Activated CD4-positive, alpha-beta memory T cell treated with anti-CD3 and anti-CD28 coated beads, Interleukin-2, amount 10 ng/mL, durations not matched to agents 7 days and 5 days (primary cell): ENCODE measurements at regions not wholly inside any gene's neighbourhood (a gene's known extent, or its start where the extent isn't known, plus 50 kb on each side); places are given as distances from the start of the nearest gene placed in this dataset.
"Not testable (repeated sequence)": the region's sequence is repeated elsewhere in the genome, so short reads cannot be mapped to it uniquely, and the experiment has no call there.

Experiments used
- CTCF ChIA-PET: fragments of 350-600 bp; sonication (Branson Sonifier 250); formaldehyde crosslinking; loops from one replicate; lab custom pipeline; 2021; ENCODE audit warnings: antibody characterized with exemption, inconsistent platforms; lab: Charles Lee
- POLR2A ChIA-PET: fragments of 350-600 bp; sonication (Branson Sonifier 250); formaldehyde crosslinking; loops from one replicate; lab custom pipeline; 2021; ENCODE audit warnings: antibody characterized with exemption; lab: Charles Lee
- DNase-seq: peaks from one replicate; pipeline ENCODE4 v3.0.0-alpha.2; 2020
- H3K27ac Mint-ChIP-seq: one replicate; pipeline ENCODE4 v1.8.0; 2021; ENCODE audit warnings: mild to moderate bottlenecking, mixed read lengths
- H3K27me3 Mint-ChIP-seq: one replicate; pipeline ENCODE4 v1.8.0; 2021; ENCODE audit warnings: mixed read lengths
- H3K36me3 Mint-ChIP-seq: one replicate; pipeline ENCODE4 v1.8.0; 2021; ENCODE audit warnings: low read depth, mixed read lengths
- H3K4me1 Mint-ChIP-seq: one replicate; pipeline ENCODE4 v1.8.0; 2021; ENCODE audit warnings: mixed read lengths
- H3K4me3 Mint-ChIP-seq: one replicate; pipeline ENCODE4 v1.8.0; 2021; ENCODE audit warnings: mild to moderate bottlenecking, mixed read lengths
- H3K9me3 Mint-ChIP-seq: one replicate; pipeline ENCODE4 v1.8.0; 2021; ENCODE audit warnings: mixed read lengths

- Mint-ChIP-seq H3K9me3 (peaks cover 2% of the 10 kb centered on the region), H3K36me3 (no peaks in the 10 kb centered on the region), H3K27ac (no peak overlapping the region), H3K27me3 (peaks cover 17% of the 10 kb centered on the region), H3K4me1 (peaks cover 3% of the 10 kb centered on the region), H3K4me3 (no peak overlapping the region)
- POLR2A ChIA-PET = no interaction called here
- DNase-seq = no peak
- CTCF ChIA-PET = interaction anchor here (0.7 kb wide), 1 partner anchor 100 kb away, joined by 4 read pairs; no protein-coding TSS in a partner anchor
Measured at GRCh38 chr1:182172699-182173098, 111.2 kb upstream of the ZNF648 start.

GRCh38 chr1:182170891-182171461 lies 109.5 kb upstream of the ZNF648 start:
- DNase-seq = no peak
- no peaks in the 10 kb centered on the region for H3K36me3 Mint-ChIP-seq
- no peak overlapping the region for H3K27ac Mint-ChIP-seq
- no peaks in the 10 kb centered on the region for H3K9me3 Mint-ChIP-seq
- CTCF ChIA-PET = no interaction called here
- H3K27me3 Mint-ChIP-seq = peaks cover 18% of the 10 kb centered on the region
- POLR2A ChIA-PET = no interaction called here
- peaks cover 3% of the 10 kb centered on the region for H3K4me1 Mint-ChIP-seq
- no peak overlapping the region for H3K4me3 Mint-ChIP-seq

GRCh38 chr1:182169203-182169602 lies 107.7 kb upstream of the ZNF648 start:
- H3K36me3 Mint-ChIP-seq = no peaks in the 10 kb centered on the region
- ChIA-PET POLR2A (no interaction called here), CTCF (no interaction called here)
- no peak for DNase-seq
- H3K9me3 Mint-ChIP-seq = no peaks in the 10 kb centered on the region
- peaks cover 18% of the 10 kb centered on the region for H3K27me3 Mint-ChIP-seq
- peaks cover 3% of the 10 kb centered on the region for H3K4me1 Mint-ChIP-seq
- H3K27ac Mint-ChIP-seq = no peak overlapping the region
- no peak overlapping the region for H3K4me3 Mint-ChIP-seq

- Mint-ChIP-seq H3K36me3 (no peaks in the 10 kb centered on the region), H3K9me3 (no peaks in the 10 kb centered on the region), H3K4me1 (peaks cover 3% of the 10 kb centered on the region), H3K27ac (no peak overlapping the region), H3K27me3 (peaks cover 14% of the 10 kb centered on the region), H3K4me3 (no peak overlapping the region)
- ChIA-PET POLR2A (no interaction called here), CTCF (interaction anchor here (0.7 to 1.2 kb wide), 2 partner anchors 24 to 169 kb away, joined by 4 to 5 read pairs; no protein-coding TSS in a partner anchor)
- DNase-seq = no peak
Measured at GRCh38 chr1:182166750-182167149, 105.2 kb upstream of the ZNF648 start.

GRCh38 chr1:182166321-182166720 lies 104.8 kb upstream of the ZNF648 start:
- peaks cover 15% of the 10 kb centered on the region for H3K27me3 Mint-ChIP-seq

GRCh38 chr1:182164273-182164672 lies 102.8 kb upstream of the ZNF648 start:
- Mint-ChIP-seq H3K27me3 (peaks cover 14% of the 10 kb centered on the region), H3K9me3 (peaks cover 10% of the 10 kb centered on the region), H3K4me1 (no peaks in the 10 kb centered on the region), H3K4me3 (no peak overlapping the region), H3K27ac (no peak overlapping the region), H3K36me3 (no peaks in the 10 kb centered on the region)
- CTCF ChIA-PET = no interaction called here
- POLR2A ChIA-PET = no interaction called here
- no peak for DNase-seq

More at GRCh38 chr1:182166321-182166720, 104.8 kb upstream of the ZNF648 start:
- ChIA-PET CTCF (interaction anchor here (1.2 kb wide), 1 partner anchor 24 kb away, joined by 4 read pairs; no protein-coding TSS in a partner anchor), POLR2A (no interaction called here)
- no peak for DNase-seq
- no peaks in the 10 kb centered on the region for H3K36me3 Mint-ChIP-seq
- H3K4me1 Mint-ChIP-seq = peaks cover 3% of the 10 kb centered on the region
- H3K27ac Mint-ChIP-seq = no peak overlapping the region
- no peak overlapping the region for H3K4me3 Mint-ChIP-seq
- peaks cover 1% of the 10 kb centered on the region for H3K9me3 Mint-ChIP-seq

GRCh38 chr1:182163821-182164223 lies 102.3 kb upstream of the ZNF648 start:
- no peak overlapping the region for H3K4me3 Mint-ChIP-seq
- peaks cover 10% of the 10 kb centered on the region for H3K9me3 Mint-ChIP-seq
- ChIA-PET CTCF (no interaction called here), POLR2A (no interaction called here)
- H3K4me1 Mint-ChIP-seq = no peaks in the 10 kb centered on the region
- no peaks in the 10 kb centered on the region for H3K36me3 Mint-ChIP-seq
- H3K27me3 Mint-ChIP-seq = peaks cover 9% of the 10 kb centered on the region
- no peak for DNase-seq
- H3K27ac Mint-ChIP-seq = no peak overlapping the region

- peaks cover 14% of the 10 kb centered on the region for H3K9me3 Mint-ChIP-seq
- peaks cover 6% of the 10 kb centered on the region for H3K27me3 Mint-ChIP-seq
- POLR2A ChIA-PET = no interaction called here
- no peaks in the 10 kb centered on the region for H3K36me3 Mint-ChIP-seq
- H3K4me1 Mint-ChIP-seq = no peaks in the 10 kb centered on the region
- CTCF ChIA-PET = interaction anchor here (1.1 kb wide), 1 partner anchor 16 kb away, joined by 3 read pairs; no protein-coding TSS in a partner anchor
- no peak for DNase-seq
- H3K4me3 Mint-ChIP-seq = no peak overlapping the region
- H3K27ac Mint-ChIP-seq = no peak overlapping the region
Measured at GRCh38 chr1:182159443-182159842, 97.9 kb upstream of the ZNF648 start.

GRCh38 chr1:182157187-182157586 lies 95.7 kb upstream of the ZNF648 start:
- DNase-seq = no peak
- Mint-ChIP-seq H3K27me3 (peaks cover 6% of the 10 kb centered on the region), H3K27ac (no peak overlapping the region), H3K9me3 (peaks cover 14% of the 10 kb centered on the region), H3K4me1 (peaks cover 14% of the 10 kb centered on the region), H3K4me3 (no peak overlapping the region), H3K36me3 (no peaks in the 10 kb centered on the region)
- CTCF ChIA-PET = no interaction called here
- POLR2A ChIA-PET = no interaction called here

GRCh38 chr1:182154425-182154824 lies 92.9 kb upstream of the ZNF648 start:
- H3K27me3 Mint-ChIP-seq, DNase-seq, H3K9me3 Mint-ChIP-seq, H3K27ac Mint-ChIP-seq, H3K36me3 Mint-ChIP-seq, H3K4me3 Mint-ChIP-seq: not testable (repeated sequence)
- POLR2A ChIA-PET = interaction anchor here (1.2 kb wide), 1 partner anchor 11 kb away, joined by 3 read pairs; no protein-coding TSS in a partner anchor
- H3K4me1 Mint-ChIP-seq = peaks cover 21% of the 10 kb centered on the region
- CTCF ChIA-PET = interaction anchor here (3.4 kb wide), 1 partner anchor 11 kb away, joined by 18 read pairs; no protein-coding TSS in a partner anchor

- H3K27ac Mint-ChIP-seq = peak overlapping the region; percentile 54
- ChIA-PET POLR2A (interaction anchor here (1.1 to 2.0 kb wide), 2 partner anchors 240 to 243 kb away, joined by 3 to 6 read pairs; partner anchors contain the start of gene GLUL), CTCF (interaction anchor here (0.8 to 1.0 kb wide), 3 partner anchors 15 to 69 kb away, joined by 3 to 4 read pairs (median 3); no protein-coding TSS in a partner anchor)
- peaks cover 42% of the 10 kb centered on the region for H3K4me1 Mint-ChIP-seq
- no peaks in the 10 kb centered on the region for H3K27me3 Mint-ChIP-seq
- no peaks in the 10 kb centered on the region for H3K9me3 Mint-ChIP-seq
- DNase-seq = peak; percentile 56
- H3K36me3 Mint-ChIP-seq = no peaks in the 10 kb centered on the region
- no peak overlapping the region for H3K4me3 Mint-ChIP-seq
Measured at GRCh38 chr1:182149411-182149965, 88.0 kb upstream of the ZNF648 start.

GRCh38 chr1:182147951-182148350 lies 86.4 kb upstream of the ZNF648 start:
- POLR2A ChIA-PET = no interaction called here

GRCh38 chr1:182147136-182147820 lies 85.8 kb upstream of the ZNF648 start:
- Mint-ChIP-seq H3K4me3 (no peak overlapping the region), H3K36me3 (no peaks in the 10 kb centered on the region), H3K9me3 (no peaks in the 10 kb centered on the region), H3K27ac (no peak overlapping the region), H3K4me1 (peaks cover 40% of the 10 kb centered on the region), H3K27me3 (no peaks in the 10 kb centered on the region)
- POLR2A ChIA-PET = no interaction called here
- no peak for DNase-seq
- CTCF ChIA-PET = interaction anchor here (0.8 to 9.2 kb wide), 3 partner anchors 38 to 250 kb away, joined by 4 to 202 read pairs (median 5); partner anchors contain the start of gene TEDDM1

More at GRCh38 chr1:182147951-182148350, 86.4 kb upstream of the ZNF648 start:
- CTCF ChIA-PET = interaction anchor here (9.2 kb wide), 1 partner anchor 249 kb away, joined by 202 read pairs; the partner anchor contains the start of gene TEDDM1
- Mint-ChIP-seq H3K27ac (no peak overlapping the region), H3K36me3 (no peaks in the 10 kb centered on the region), H3K27me3 (no peaks in the 10 kb centered on the region), H3K4me1 (peaks cover 41% of the 10 kb centered on the region), H3K9me3 (no peaks in the 10 kb centered on the region), H3K4me3 (no peak overlapping the region)
- DNase-seq = no peak
